GM12878 (cell line): ENCODE measurements at regions not wholly inside any gene's neighbourhood (a gene's known extent, or its start where the extent isn't known, plus 50 kb on each side); places are given as distances from the start of the nearest gene placed in this dataset.

Experiments
- ATAC-seq: fragments of 200-7000 bp; cut with Tn5 transposase; 3 replicates; pipeline ENCODE4 v1.9.1; 2020; ENCODE audit warnings: mild to moderate bottlenecking, moderate library complexity
- BruUV-seq: library from RNA; stranded (reverse); fragments of 400-500 nt; replicated peaks from 2 replicates; lab custom pipeline; 2021; lab: Mats Ljungman, UMichigan
- CTCF ChIA-PET: fragments of 300-600 bp; sonication (Branson Sonifier 250); formaldehyde crosslinking; extraction: SDS; loops from one replicate; lab custom pipeline; 2021; ENCODE audit warnings: inconsistent platforms; lab: Yijun Ruan, JAX
- POLR2A ChIA-PET: fragments of 350-600 bp; formaldehyde crosslinking; extraction: SDS; loops from one replicate; lab custom pipeline; 2021; ENCODE audit warnings: inconsistent platforms; lab: Charles Lee
- RAD21 ChIA-PET: fragments of 300-600 bp; sonication (Branson Sonifier 250); formaldehyde crosslinking; loops from one replicate; lab custom pipeline; 2023; ENCODE audit warnings: antibody characterized with exemption; ENCODE audit not compliant: unreplicated experiment; lab: Charles Lee
- SMC1A ChIA-PET: fragments of 300-600 bp; sonication (Branson Sonifier 250); formaldehyde crosslinking; loops from one replicate; lab custom pipeline; 2023; ENCODE audit not compliant: unreplicated experiment, uncharacterized antibody; lab: Charles Lee
- DNase-seq: peaks from one replicate; pipeline ENCODE4 v3.0.0-alpha.2; 2011; ENCODE audit warnings: low read depth, low spot score
- FAIRE-seq: peaks from 3 replicates; lab custom pipeline; 2011; peaks lifted over from hg19 to GRCh38; lab: Jason Lieb, UNC
- H2AFZ ChIP-seq: 2 replicates; pipeline ENCODE4 v1.6.0; 2011; ENCODE audit warnings: low read depth, low read length, control low read depth; ENCODE audit not compliant: control insufficient read depth
- H3K27ac ChIP-seq: 2 replicates; pipeline ENCODE4 v1.5.1; 2011; ENCODE audit warnings: control low read depth; ENCODE audit not compliant: control insufficient read depth, insufficient read depth
- H3K27me3 ChIP-seq, 2 experiments: replicated peaks in 1 of 2; 2 replicates each; pipeline versions ENCODE4 v1.6.0 to v1.6.1; 2011; ENCODE audit warnings: low read length in 1 of 2; ENCODE audit not compliant: control insufficient read depth in 2 of 2, insufficient read depth in 2 of 2
- H3K36me3 ChIP-seq, 2 experiments: 2 replicates each; pipeline ENCODE4 v1.5.1; 2011; ENCODE audit warnings: low read length in 1 of 2; ENCODE audit not compliant: control insufficient read depth in 2 of 2, insufficient read depth in 2 of 2
- H3K4me1 ChIP-seq: 2 replicates; pipeline ENCODE4 v1.6.1; 2011; ENCODE audit warnings: mild to moderate bottlenecking, low read length, moderate library complexity, mixed read lengths; ENCODE audit not compliant: control insufficient read depth, insufficient read depth
- H3K4me2 ChIP-seq: 2 replicates; pipeline ENCODE4 v1.6.0; 2011; ENCODE audit warnings: control low read depth; ENCODE audit not compliant: control insufficient read depth, insufficient read depth
- H3K4me3 ChIP-seq: fragments of 200-600 bp; sonication (generic); 2 replicates; pipeline ENCODE4 v1.5.1; 2016
- H3K79me2 ChIP-seq: 2 replicates; pipeline ENCODE4 v1.6.0; 2011; ENCODE audit warnings: low read length; ENCODE audit not compliant: control insufficient read depth, insufficient read depth
- H3K9ac ChIP-seq: 2 replicates; pipeline ENCODE4 v1.8.0; 2011; ENCODE audit warnings: low read length, control low read depth, mixed read lengths; ENCODE audit not compliant: control insufficient read depth, insufficient read depth
- H3K9me3 ChIP-seq: replicated peaks from 3 replicates; pipeline ENCODE4 v1.5.1; 2011; ENCODE audit warnings: mild to moderate bottlenecking, low read length; ENCODE audit not compliant: control insufficient read depth, insufficient read depth
- H4K20me1 ChIP-seq: 2 replicates; pipeline ENCODE4 v1.6.0; 2011; ENCODE audit not compliant: control insufficient read depth, insufficient read depth
- BMI1 ChIP-seq: fragments of 450-650 bp; IDR thresholded peaks from 2 replicates; pipeline ENCODE4 v1.6.1; 2016; ENCODE audit warnings: mild to moderate bottlenecking, moderate library complexity, borderline replicate concordance
- EED ChIP-seq: sonication (generic); IDR thresholded peaks from 2 replicates; pipeline ENCODE4 v1.6.1; 2016; ENCODE audit warnings: antibody characterized with exemption, low read depth
- HDAC2 ChIP-seq: fragments of 200-600 bp; sonication (generic); IDR thresholded peaks from 2 replicates; pipeline ENCODE4 v1.6.1; 2017
- KLF5 ChIP-seq: fragments of 450-650 bp; IDR thresholded peaks from 2 replicates; pipeline ENCODE4 v1.6.1; 2014; ENCODE audit warnings: mild to moderate bottlenecking; ENCODE audit not compliant: partially characterized antibody
- LARP7 ChIP-seq: fragments of 450-650 bp; IDR thresholded peaks from 2 replicates; pipeline ENCODE4 v1.6.1; 2017; ENCODE audit warnings: mild to moderate bottlenecking
- STAT1 ChIP-seq: fragments of 450-650 bp; conservative IDR thresholded peaks from 2 replicates; pipeline ENCODE4 v1.6.1; 2014; ENCODE audit warnings: antibody characterized with exemption, mild to moderate bottlenecking
- TCF12 ChIP-seq: IDR thresholded peaks from 2 replicates; pipeline ENCODE4 v1.6.1; 2011; ENCODE audit warnings: low read depth, mild to moderate bottlenecking, low read length
- ZSCAN29 ChIP-seq: fragments of 450-650 bp; IDR thresholded peaks from 2 replicates; pipeline ENCODE4 v1.6.1; 2017; ENCODE audit warnings: mild to moderate bottlenecking, moderate library complexity
- WGBS: methylation state at CpG from one replicate; pipeline ENCODE4 v1.1.6; 2016; ENCODE audit warnings: low lambda C conversion rate; ENCODE audit not compliant: insufficient replicate concordance, insufficient coverage; ENCODE audit errors: missing lambda C conversion rate; 5-methylcytosine and 5-hydroxymethylcytosine counted together
- in situ Hi-C: fragments of 300-500 bp; cut with MboI; formaldehyde crosslinking; loops from 9 replicates; pipeline ENCODE4 v1.14.3; 2018; ENCODE audit warnings: mixed read lengths
- intact Hi-C: fragments of 100-400 bp; cut with micrococcal nuclease; formaldehyde crosslinking; loops from one replicate; pipeline ENCODE4 v1.14.2; 2022; ENCODE audit not compliant: unreplicated experiment
- TF ChIP-seq, protein P1 (sequence below): IDR thresholded peaks from 2 replicates; pipeline ENCODE4 v1.6.1; 2012; ENCODE audit warnings: low read depth, low read length, improper control_type of control experiment
- TF ChIP-seq, protein P2 (sequence below): fragments of 450-650 bp; IDR thresholded peaks from 2 replicates; pipeline ENCODE4 v1.6.1; 2017; ENCODE audit warnings: mild to moderate bottlenecking, low read depth, inconsistent platforms; ENCODE audit not compliant: poor library complexity, severe bottlenecking
- TF ChIP-seq, protein P3 (sequence below): IDR thresholded peaks from 2 replicates; pipeline ENCODE4 v1.6.1; 2011; ENCODE audit warnings: low read depth, mild to moderate bottlenecking, low read length, moderate library complexity, borderline replicate concordance; ENCODE audit errors: extremely low read depth
- TF ChIP-seq, protein P4 (sequence below): IDR thresholded peaks from 2 replicates; pipeline ENCODE4 v1.6.1; 2011; ENCODE audit warnings: mild to moderate bottlenecking, low read depth, low read length, moderate library complexity; ENCODE audit not compliant: insufficient replicate concordance

DNA sequence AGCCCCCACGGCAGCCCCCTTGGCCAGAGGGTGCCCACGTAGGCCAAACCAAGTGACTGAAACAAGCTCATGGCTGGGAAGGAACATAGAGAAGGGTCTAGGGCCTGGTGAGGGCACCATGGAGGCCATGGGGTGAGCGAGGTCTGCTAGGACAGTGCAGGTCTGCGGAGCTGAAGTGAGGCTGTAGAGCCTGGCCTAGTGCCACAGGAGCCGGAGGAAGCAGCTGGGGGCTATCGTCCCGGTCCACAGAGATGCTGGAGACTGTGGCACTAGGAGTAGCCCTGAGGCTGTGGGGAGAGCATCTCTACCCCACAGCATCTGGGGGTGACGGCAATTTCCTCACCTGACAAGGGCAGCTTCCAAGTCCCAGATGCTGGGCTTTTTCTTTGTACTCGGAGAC, 150.3 kb downstream of the ZNF22 start:
- intact Hi-C loops, result no loop called here
- no peak overlapping the region for H3K4me3 ChIP-seq
- peaks cover 0 to 1% of the 10 kb centered on the region in 2 experiments; a peak in 2 of 4 replicates for H3K27me3 ChIP-seq
- in situ Hi-C loops, result no loop called here
- ChIA-PET POLR2A (no interaction called here), RAD21 (no interaction called here), SMC1A (interaction anchor here (1.1 kb wide), 1 partner anchor 44 kb away, joined by 4 read pairs; no protein-coding TSS in a partner anchor), CTCF (no interaction called here)
- 42% methylated on average over 9 of the region's 9 CpGs for WGBS
- H3K9ac ChIP-seq, result no peak overlapping the region
- no peaks in the 10 kb centered on the region for H3K36me3 ChIP-seq
- no peak for TF ChIP-seq HDAC2
- TF ChIP-seq, protein P1, sequence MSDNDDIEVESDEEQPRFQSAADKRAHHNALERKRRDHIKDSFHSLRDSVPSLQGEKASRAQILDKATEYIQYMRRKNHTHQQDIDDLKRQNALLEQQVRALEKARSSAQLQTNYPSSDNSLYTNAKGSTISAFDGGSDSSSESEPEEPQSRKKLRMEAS, result no peak
- DNase-seq (no peak), ATAC-seq (no peak), FAIRE-seq (no peak)
- H4K20me1 ChIP-seq, result no peaks in the 10 kb centered on the region
- no peak overlapping the region for H3K27ac ChIP-seq
- H3K79me2 ChIP-seq, result no peaks in the 10 kb centered on the region
- BruUV-seq, result no TSS peak
- H3K4me2 ChIP-seq, result no peak overlapping the region
- no peak overlapping the region for H2AFZ ChIP-seq
- H3K9me3 ChIP-seq, result no peaks in the 10 kb centered on the region
- no peaks in the 10 kb centered on the region for H3K4me1 ChIP-seq

DNA sequence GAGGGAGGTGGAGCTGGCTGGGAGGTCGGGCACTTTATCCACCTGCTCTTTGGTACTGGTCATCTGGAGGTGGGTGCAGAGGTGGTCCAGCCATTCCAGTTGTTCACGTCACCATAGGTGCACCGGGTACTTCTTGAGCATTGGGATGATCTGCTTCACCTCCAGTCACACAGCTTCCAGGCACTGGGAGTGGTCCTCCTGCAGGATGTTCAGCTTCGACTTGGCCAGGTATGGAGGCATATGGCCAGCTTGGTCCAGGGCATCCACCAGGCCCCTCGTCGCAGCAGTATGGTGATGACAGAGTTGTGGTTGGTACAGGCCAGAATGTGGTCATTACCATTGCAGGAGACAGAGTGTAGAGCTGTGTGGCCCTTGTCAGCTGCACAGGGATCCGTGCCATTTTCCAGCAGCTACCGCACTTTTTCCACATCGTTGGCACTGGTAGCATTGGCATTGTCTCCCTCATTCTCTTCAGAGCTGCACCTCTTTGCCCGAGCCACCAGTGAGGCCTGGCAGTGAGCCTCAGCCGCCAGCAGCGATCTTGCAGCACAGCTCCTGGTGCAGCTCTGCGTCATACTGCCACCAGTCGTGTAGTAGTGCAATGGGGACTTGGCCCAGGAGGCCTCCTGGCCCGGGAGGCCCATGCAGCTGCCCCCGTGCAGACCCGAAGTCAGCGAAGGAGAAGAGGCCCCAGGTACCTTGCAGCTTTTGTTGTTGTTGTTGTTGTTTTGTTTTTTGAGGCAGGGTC, 150.9 kb downstream of the ZNF22 start:
- no peak for ATAC-seq
- Histone ChIP-seq H3K9ac (no peak overlapping the region), H4K20me1 (no peaks in the 10 kb centered on the region), H3K4me3 (no peak overlapping the region), H3K9me3 (no peaks in the 10 kb centered on the region), H3K4me2 (no peak overlapping the region), H3K4me1 (no peaks in the 10 kb centered on the region), H3K79me2 (no peaks in the 10 kb centered on the region), H3K27me3 (peaks cover 0 to 1% of the 10 kb centered on the region in 2 experiments; a peak in 2 of 4 replicates), H2AFZ (no peak overlapping the region), H3K27ac (no peak overlapping the region), H3K36me3 (no peaks in the 10 kb centered on the region)
- CTCF ChIA-PET, result no interaction called here
- in situ Hi-C loops (no loop called here), intact Hi-C loops (no loop called here)
- RAD21 ChIA-PET, result no interaction called here
- no peak for DNase-seq
- no TSS peak for BruUV-seq
- WGBS, result 29% methylated on average over 18 of the region's 18 CpGs
- no peak for FAIRE-seq
- POLR2A ChIA-PET, result no interaction called here
- SMC1A ChIA-PET, result interaction anchor here (1.1 kb wide), 1 partner anchor 45 kb away, joined by 4 read pairs; no protein-coding TSS in a partner anchor
- TF ChIP-seq LARP7 (no peak), BMI1 (no peak), STAT1 (no peak), KLF5 (no peak), TCF12 (no peak), ZSCAN29 (no peak), EED (no peak)
- TF ChIP-seq, protein P2, sequence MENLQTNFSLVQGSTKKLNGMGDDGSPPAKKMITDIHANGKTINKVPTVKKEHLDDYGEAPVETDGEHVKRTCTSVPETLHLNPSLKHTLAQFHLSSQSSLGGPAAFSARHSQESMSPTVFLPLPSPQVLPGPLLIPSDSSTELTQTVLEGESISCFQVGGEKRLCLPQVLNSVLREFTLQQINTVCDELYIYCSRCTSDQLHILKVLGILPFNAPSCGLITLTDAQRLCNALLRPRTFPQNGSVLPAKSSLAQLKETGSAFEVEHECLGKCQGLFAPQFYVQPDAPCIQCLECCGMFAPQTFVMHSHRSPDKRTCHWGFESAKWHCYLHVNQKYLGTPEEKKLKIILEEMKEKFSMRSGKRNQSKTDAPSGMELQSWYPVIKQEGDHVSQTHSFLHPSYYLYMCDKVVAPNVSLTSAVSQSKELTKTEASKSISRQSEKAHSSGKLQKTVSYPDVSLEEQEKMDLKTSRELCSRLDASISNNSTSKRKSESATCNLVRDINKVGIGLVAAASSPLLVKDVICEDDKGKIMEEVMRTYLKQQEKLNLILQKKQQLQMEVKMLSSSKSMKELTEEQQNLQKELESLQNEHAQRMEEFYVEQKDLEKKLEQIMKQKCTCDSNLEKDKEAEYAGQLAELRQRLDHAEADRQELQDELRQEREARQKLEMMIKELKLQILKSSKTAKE, result no peak
- TF ChIP-seq, protein P3, sequence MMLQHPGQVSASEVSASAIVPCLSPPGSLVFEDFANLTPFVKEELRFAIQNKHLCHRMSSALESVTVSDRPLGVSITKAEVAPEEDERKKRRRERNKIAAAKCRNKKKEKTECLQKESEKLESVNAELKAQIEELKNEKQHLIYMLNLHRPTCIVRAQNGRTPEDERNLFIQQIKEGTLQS, result no peak
- TF ChIP-seq, protein P4, sequence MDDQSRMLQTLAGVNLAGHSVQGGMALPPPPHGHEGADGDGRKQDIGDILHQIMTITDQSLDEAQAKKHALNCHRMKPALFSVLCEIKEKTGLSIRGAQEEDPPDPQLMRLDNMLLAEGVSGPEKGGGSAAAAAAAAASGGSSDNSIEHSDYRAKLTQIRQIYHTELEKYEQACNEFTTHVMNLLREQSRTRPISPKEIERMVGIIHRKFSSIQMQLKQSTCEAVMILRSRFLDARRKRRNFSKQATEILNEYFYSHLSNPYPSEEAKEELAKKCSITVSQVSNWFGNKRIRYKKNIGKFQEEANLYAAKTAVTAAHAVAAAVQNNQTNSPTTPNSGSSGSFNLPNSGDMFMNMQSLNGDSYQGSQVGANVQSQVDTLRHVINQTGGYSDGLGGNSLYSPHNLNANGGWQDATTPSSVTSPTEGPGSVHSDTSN, result no peak
